Prostate gland (tissue), 2 donors: ENCODE measurements at regions not wholly inside any gene's neighbourhood (a gene's known extent, or its start where the extent isn't known, plus 50 kb on each side); places are given as distances from the start of the nearest gene placed in this dataset.

Experiments used
- DNase-seq: peaks from one replicate; pipeline ENCODE4 v3.0.0-alpha.2; 2019; ENCODE audit warnings: low spot score
- H3K27ac ChIP-seq, 2 donors: fragments of 200-600 bp; sonication (generic); 2 replicates each; pipeline ENCODE4 v1.5.1; 2017 to 2019
- H3K27me3 ChIP-seq: fragments of 200-600 bp; sonication (generic); replicated peaks from 2 replicates; pipeline ENCODE4 v1.5.1; 2019; ENCODE audit not compliant: insufficient read depth
- H3K36me3 ChIP-seq, 2 donors: fragments of 200-600 bp; sonication (generic); 1 replicate in 1 of 2; 2 replicates in 1 of 2; pipeline versions ENCODE4 v1.5.1 to v1.8.1; 2017 to 2019
- H3K4me1 ChIP-seq: fragments of 200-600 bp; sonication (generic); replicated peaks from 2 replicates; pipeline ENCODE4 v1.5.1; 2019
- H3K4me3 ChIP-seq, 2 donors: fragments of 200-600 bp; sonication (generic); 2 replicates each; pipeline ENCODE4 v1.5.1; 2017 to 2019
- H3K9me3 ChIP-seq: fragments of 200-600 bp; sonication (generic); 2 replicates; pipeline ENCODE4 v1.5.1; 2017
- POLR2A ChIP-seq: fragments of 450-650 bp; IDR thresholded peaks from one replicate; pipeline ENCODE4 v1.6.1; 2016; ENCODE audit warnings: antibody characterized with exemption, mild to moderate bottlenecking
- POLR2AphosphoS5 ChIP-seq: sonication (generic); formaldehyde crosslinking; IDR thresholded peaks from one replicate; pipeline ENCODE4 v1.6.1; 2017; ENCODE audit warnings: antibody characterized with exemption
- WGBS: methylation state at CpG from one replicate; pipeline ENCODE4 v1.1.5; 2018; 5-methylcytosine and 5-hydroxymethylcytosine counted together
- intact Hi-C: fragments of 100-400 bp; cut with DNase I; formaldehyde crosslinking; loops from one replicate; pipeline ENCODE4 v1.14.2; 2022
- TF ChIP-seq, protein P1 (sequence below), 4 experiments: fragments of 200-600 bp in 2 of 4; fragments of 450-650 bp in 2 of 4; sonication (generic) in 2 of 4; IDR thresholded peaks; 1 replicate in 3 of 4; 2 replicates in 1 of 4; pipeline ENCODE4 v1.5.1; 2016 to 2019; ENCODE audit warnings: antibody characterized with exemption in 4 of 4, mild to moderate bottlenecking in 2 of 4, moderate library complexity in 2 of 4

DNA sequence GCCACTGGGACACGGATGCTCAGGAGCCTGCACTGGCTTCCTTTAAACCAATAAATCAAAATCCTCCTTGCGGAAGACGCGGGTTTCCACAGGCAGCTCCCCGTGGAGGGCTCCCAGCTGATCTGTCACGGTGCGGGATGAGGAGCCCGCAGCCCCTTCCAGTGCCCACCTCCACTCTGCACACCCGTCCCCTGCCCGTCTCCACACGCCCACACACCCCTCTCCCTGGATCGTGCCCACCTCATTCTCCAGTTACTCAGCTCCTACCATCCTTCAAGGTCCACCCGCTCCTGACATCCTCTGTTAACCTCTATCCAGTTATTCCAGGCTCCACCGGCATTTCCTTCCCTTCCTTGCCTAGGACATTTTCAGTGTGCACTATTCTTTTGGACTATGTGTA is 895.9 kb downstream of the TRIML1 start:
- Histone ChIP-seq H3K27me3 (no peaks in the 10 kb centered on the region), H3K4me3 (no peak overlapping the region), H3K27ac (no peak overlapping the region), H3K36me3 (no peaks in the 10 kb centered on the region), H3K9me3 (no peaks in the 10 kb centered on the region), H3K4me1 (no peaks in the 10 kb centered on the region)
- TF ChIP-seq POLR2A (no peak), POLR2AphosphoS5 (no peak)
- TF ChIP-seq, protein P1, sequence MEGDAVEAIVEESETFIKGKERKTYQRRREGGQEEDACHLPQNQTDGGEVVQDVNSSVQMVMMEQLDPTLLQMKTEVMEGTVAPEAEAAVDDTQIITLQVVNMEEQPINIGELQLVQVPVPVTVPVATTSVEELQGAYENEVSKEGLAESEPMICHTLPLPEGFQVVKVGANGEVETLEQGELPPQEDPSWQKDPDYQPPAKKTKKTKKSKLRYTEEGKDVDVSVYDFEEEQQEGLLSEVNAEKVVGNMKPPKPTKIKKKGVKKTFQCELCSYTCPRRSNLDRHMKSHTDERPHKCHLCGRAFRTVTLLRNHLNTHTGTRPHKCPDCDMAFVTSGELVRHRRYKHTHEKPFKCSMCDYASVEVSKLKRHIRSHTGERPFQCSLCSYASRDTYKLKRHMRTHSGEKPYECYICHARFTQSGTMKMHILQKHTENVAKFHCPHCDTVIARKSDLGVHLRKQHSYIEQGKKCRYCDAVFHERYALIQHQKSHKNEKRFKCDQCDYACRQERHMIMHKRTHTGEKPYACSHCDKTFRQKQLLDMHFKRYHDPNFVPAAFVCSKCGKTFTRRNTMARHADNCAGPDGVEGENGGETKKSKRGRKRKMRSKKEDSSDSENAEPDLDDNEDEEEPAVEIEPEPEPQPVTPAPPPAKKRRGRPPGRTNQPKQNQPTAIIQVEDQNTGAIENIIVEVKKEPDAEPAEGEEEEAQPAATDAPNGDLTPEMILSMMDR (IDR thresholded peaks at IDR 0.05): no peak
- intact Hi-C loops: no loop called here
- no peak for DNase-seq
- WGBS: 84% methylated on average over 14 of the region's 14 CpGs

DNA sequence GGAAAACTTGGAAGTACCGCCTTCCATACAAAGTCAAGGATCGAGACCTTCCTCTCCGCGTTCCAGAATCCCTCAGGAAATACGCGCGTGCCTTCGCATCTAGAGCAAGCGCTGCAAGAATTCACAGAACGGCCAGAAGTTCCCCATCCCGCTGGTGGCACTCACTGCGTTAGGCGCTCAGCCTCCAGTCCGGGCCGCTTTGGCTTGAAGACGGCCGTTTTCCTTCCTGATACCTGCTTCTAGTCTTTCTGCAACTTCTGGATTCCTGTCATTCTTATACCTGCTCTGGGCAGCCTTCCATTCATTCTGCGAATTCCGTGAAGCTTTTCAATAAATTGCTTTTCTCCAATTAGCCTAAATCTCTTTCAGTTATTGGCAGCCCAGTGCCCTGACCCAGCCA is 896.4 kb downstream of the TRIML1 start:
- 92% methylated on average over 19 of the region's 19 CpGs for WGBS
- Histone ChIP-seq H3K36me3 (no peaks in the 10 kb centered on the region), H3K27me3 (no peaks in the 10 kb centered on the region), H3K9me3 (no peaks in the 10 kb centered on the region), H3K27ac (no peak overlapping the region), H3K4me1 (no peaks in the 10 kb centered on the region), H3K4me3 (no peak overlapping the region)
- intact Hi-C loops: no loop called here
- DNase-seq: no peak
- TF ChIP-seq POLR2AphosphoS5: no peak
- TF ChIP-seq, protein P1 (IDR thresholded peaks at IDR 0.05): no peak
- no peak for TF ChIP-seq POLR2A

DNA sequence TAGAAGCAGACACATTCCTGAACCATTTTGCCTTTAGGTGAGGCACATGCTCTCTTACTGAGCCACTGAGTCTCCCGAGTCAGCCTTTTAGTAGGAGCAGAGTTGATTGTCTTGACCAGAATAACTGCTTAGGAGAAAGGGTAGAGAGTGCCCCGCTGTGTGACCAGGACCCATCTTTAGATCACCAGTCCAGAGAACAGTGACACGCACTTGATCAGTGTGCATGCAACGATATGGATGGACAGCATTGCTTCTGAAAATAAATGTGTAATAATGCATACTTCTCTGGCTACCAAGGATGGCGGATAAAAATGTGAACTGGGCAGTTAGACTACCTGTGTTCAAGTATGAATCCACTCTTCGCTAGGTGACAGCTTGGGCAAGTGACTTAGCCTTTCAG is 897.7 kb downstream of the TRIML1 start:
- intact Hi-C loops: no loop called here
- DNase-seq: no peak

DNA sequence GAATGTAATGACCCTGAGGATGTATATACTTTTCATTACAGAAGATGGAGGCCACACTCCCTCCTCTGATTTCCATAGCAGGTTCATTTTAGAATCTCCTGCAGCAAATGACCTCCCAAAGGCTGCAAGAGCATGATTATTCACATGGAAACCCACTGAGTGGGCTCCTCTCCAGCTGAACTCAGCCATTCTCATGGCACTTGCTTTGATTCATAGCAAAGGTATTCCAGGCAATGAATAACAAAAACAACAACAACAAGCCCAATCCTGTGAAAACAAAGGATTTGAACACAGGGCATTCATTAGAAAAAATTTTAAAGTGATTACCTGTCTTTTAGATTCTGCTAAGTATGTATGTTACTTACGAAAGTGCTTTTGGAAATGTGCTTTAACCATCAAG is 894.0 kb upstream of the FRG1 start:
- Histone ChIP-seq H3K27ac (no peak overlapping the region), H3K9me3 (no peaks in the 10 kb centered on the region), H3K4me3 (no peak overlapping the region), H3K27me3 (no peaks in the 10 kb centered on the region), H3K4me1 (no peaks in the 10 kb centered on the region), H3K36me3 (no peaks in the 10 kb centered on the region)
- no peak for DNase-seq
- TF ChIP-seq, protein P1 (IDR thresholded peaks at IDR 0.05): no peak
- 96% methylated on average over 1 of the region's 1 CpG for WGBS
- intact Hi-C loops: no loop called here

More for the DNA sequence above, 897.7 kb downstream of the TRIML1 start:
- WGBS: 89% methylated on average over 6 of the region's 6 CpGs
- Histone ChIP-seq H3K4me1 (no peaks in the 10 kb centered on the region), H3K36me3 (no peaks in the 10 kb centered on the region), H3K9me3 (no peaks in the 10 kb centered on the region), H3K4me3 (no peak overlapping the region), H3K27ac (no peak overlapping the region), H3K27me3 (no peaks in the 10 kb centered on the region)
- TF ChIP-seq POLR2A: no peak

DNA sequence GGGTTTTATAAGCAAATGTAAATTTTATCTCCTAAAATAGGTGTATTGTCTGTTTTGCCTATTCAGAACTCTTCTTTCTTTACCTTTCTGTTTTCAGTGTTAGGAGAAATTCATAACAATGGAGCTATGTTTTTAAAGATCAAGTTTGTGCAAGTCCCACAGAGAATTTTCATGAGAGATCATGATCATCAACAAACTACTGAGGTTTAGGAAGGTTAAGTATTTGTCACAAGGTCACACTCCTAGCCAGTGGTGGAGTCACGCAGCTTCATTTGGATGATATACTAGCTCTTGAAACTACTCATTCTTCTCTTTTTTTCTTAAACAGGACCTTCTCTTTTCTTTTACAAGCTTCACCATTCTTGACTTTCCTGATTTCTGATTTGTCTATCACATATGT is 892.6 kb upstream of the FRG1 start:
- TF ChIP-seq, protein P1 (IDR thresholded peaks at IDR 0.05): no peak
- TF ChIP-seq POLR2AphosphoS5: no peak
- no peak for TF ChIP-seq POLR2A
- no peaks in the 10 kb centered on the region for H3K27me3 ChIP-seq
- no peaks in the 10 kb centered on the region for H3K36me3 ChIP-seq
- no peaks in the 10 kb centered on the region for H3K4me1 ChIP-seq
- H3K9me3 ChIP-seq: no peaks in the 10 kb centered on the region
- H3K4me3 ChIP-seq: no peak overlapping the region
- WGBS: 91% methylated on average over 1 of the region's 1 CpG
- no peak overlapping the region for H3K27ac ChIP-seq
- intact Hi-C loops: no loop called here
- DNase-seq: no peak
